ENCODE measurements at regions not wholly inside any gene's neighbourhood (a gene's known extent, or its start where the extent isn't known, plus 50 kb on each side); places are given as distances from the start of the nearest gene placed in this dataset.

- H3K79me2 ChIP-seq (ENCODE audit: insufficient read depth, low read length), result no peaks in the 10 kb centered on the region
- ATAC-seq (no peak), DNase-seq (ENCODE audit: low read depth, low spot score) (no peak)
- CTCF ChIA-PET, result no interaction called here
- TF ChIP-seq SRF (IDR thresholded peaks at IDR 0.05; ENCODE audit: low read depth) (no peak), FOSL1 (IDR thresholded peaks at IDR 0.05; ENCODE audit: low read depth) (no peak), MAX (IDR thresholded peaks at IDR 0.05) (no peak), TCF7L2 (IDR thresholded peaks at IDR 0.05; ENCODE audit: borderline replicate concordance, extremely low read depth, insufficient read depth, insufficient read length) (no peak), RAD21 (IDR thresholded peaks at IDR 0.05; ENCODE audit: low read depth) (no peak), ZFX (IDR thresholded peaks at IDR 0.05) (no peak), ELF1 (IDR thresholded peaks at IDR 0.05; ENCODE audit: borderline replicate concordance, low read depth) (no peak), SP1 (IDR thresholded peaks at IDR 0.05; ENCODE audit: low read depth) (no peak), EGR1 (IDR thresholded peaks at IDR 0.05; ENCODE audit: low read depth) (no peak), JUND (IDR thresholded peaks at IDR 0.05) (no peak), CBX3 (IDR thresholded peaks at IDR 0.05; ENCODE audit: low read depth) (no peak)
- H3K9me3 ChIP-seq (ENCODE audit: control insufficient read depth in 1 of 2, insufficient read depth in 1 of 2, low read depth in 1 of 2, low read length in 2 of 2), result no peaks in the 10 kb centered on the region
- H3K27ac ChIP-seq (ENCODE audit: low read depth, low read length), result no peak overlapping the region
- no peaks in the 10 kb centered on the region for H3K9me2 ChIP-seq (ENCODE audit: insufficient read depth)
- H3K27me3 ChIP-seq (ENCODE audit: insufficient read depth, low read length), result no peaks in the 10 kb centered on the region
- no peak overlapping the region for H2AFZ ChIP-seq (ENCODE audit: low read depth, low read length, poor library complexity, severe bottlenecking)
- H3K4me1 ChIP-seq (ENCODE audit: control insufficient read depth in 1 of 2, insufficient read depth in 2 of 2, low read length in 2 of 2), result no peaks in the 10 kb centered on the region
- H3K36me3 ChIP-seq (ENCODE audit: control insufficient read depth in 1 of 2, insufficient read depth in 2 of 2, low read length in 2 of 2), result no peaks in the 10 kb centered on the region
- POLR2A ChIA-PET, result no interaction called here
- RAD21 ChIA-PET (ENCODE audit: low non-redundant PET in 1 of 2, low total read pairs in 2 of 2, uncharacterized antibody in 2 of 2, unreplicated experiment in 2 of 2), result no interaction called here
- no peak overlapping the region for H3K4me3 ChIP-seq (replicated peaks in 1 of 2; ENCODE audit: low read depth in 1 of 2, low read length in 2 of 2)
- intact Hi-C loops (cut with micrococcal nuclease), result no loop called here
- no TSS peak for BruUV-seq (replicated peaks)
- H3K9ac ChIP-seq (ENCODE audit: low read length), result no peak overlapping the region
- no peak overlapping the region for H3K4me2 ChIP-seq (ENCODE audit: low read length)
- H4K20me1 ChIP-seq (ENCODE audit: insufficient read depth), result no peaks in the 10 kb centered on the region
Measured at GRCh38 chr6:148244217-148244935, 98.3 kb upstream of the SASH1 start.

GRCh38 chr6:148247386-148248063 is 95.1 kb upstream of the SASH1 start:
- H3K9me3 ChIP-seq (ENCODE audit: control insufficient read depth in 1 of 2, insufficient read depth in 1 of 2, low read depth in 1 of 2, low read length in 2 of 2), result no peaks in the 10 kb centered on the region
- ATAC-seq, result no peak
- no peaks in the 10 kb centered on the region for H3K9me2 ChIP-seq (ENCODE audit: insufficient read depth)
- BruUV-seq (replicated peaks), result no TSS peak
- no peak overlapping the region for H3K4me3 ChIP-seq (replicated peaks in 1 of 2; ENCODE audit: low read depth in 1 of 2, low read length in 2 of 2)
- H3K27me3 ChIP-seq (ENCODE audit: insufficient read depth, low read length), result no peaks in the 10 kb centered on the region
- RAD21 ChIA-PET (ENCODE audit: low non-redundant PET in 1 of 2, low total read pairs in 2 of 2, uncharacterized antibody in 2 of 2, unreplicated experiment in 2 of 2), result interaction anchor here in 1 of 2 experiments (0.6 kb wide), 1 partner anchor 195 kb away, joined by 3 read pairs; no protein-coding TSS in a partner anchor
- no peak overlapping the region for H3K9ac ChIP-seq (ENCODE audit: low read length)
- POLR2A ChIA-PET, result no interaction called here
- DNase-seq (ENCODE audit: low read depth, low spot score), result no peak
- CTCF ChIA-PET, result interaction anchor here (1.3 kb wide), 1 partner anchor 68 kb away, joined by 3 read pairs; no protein-coding TSS in a partner anchor
- H3K4me1 ChIP-seq (ENCODE audit: control insufficient read depth in 1 of 2, insufficient read depth in 2 of 2, low read length in 2 of 2), result no peaks in the 10 kb centered on the region
- H3K36me3 ChIP-seq (ENCODE audit: control insufficient read depth in 1 of 2, insufficient read depth in 2 of 2, low read length in 2 of 2), result no peaks in the 10 kb centered on the region
- intact Hi-C loops (cut with micrococcal nuclease), result no loop called here
- H3K79me2 ChIP-seq (ENCODE audit: insufficient read depth, low read length), result no peaks in the 10 kb centered on the region
- H2AFZ ChIP-seq (ENCODE audit: low read depth, low read length, poor library complexity, severe bottlenecking), result no peak overlapping the region
- H3K4me2 ChIP-seq (ENCODE audit: low read length), result no peak overlapping the region
- H4K20me1 ChIP-seq (ENCODE audit: insufficient read depth), result no peaks in the 10 kb centered on the region
- H3K27ac ChIP-seq (ENCODE audit: low read depth, low read length), result no peak overlapping the region
- no peak for TF ChIP-seq YY1 (IDR thresholded peaks at IDR 0.05; ENCODE audit: extremely low read depth, insufficient replicate concordance, low read depth, low read length)
- TF ChIP-seq CEBPB (IDR thresholded peaks at IDR 0.05; ENCODE audit: low read depth), result no peak
- TF ChIP-seq EGR1 (IDR thresholded peaks at IDR 0.05; ENCODE audit: low read depth), result no peak
- TF ChIP-seq CBX3 (IDR thresholded peaks at IDR 0.05; ENCODE audit: low read depth), result no peak
- no peak for TF ChIP-seq SIN3A (IDR thresholded peaks at IDR 0.05; ENCODE audit: low read depth)
- no peak for TF ChIP-seq REST (IDR thresholded peaks at IDR 0.05; ENCODE audit: low read depth)
- no peak for TF ChIP-seq MAX (IDR thresholded peaks at IDR 0.05)
- TF ChIP-seq EZH2 (IDR thresholded peaks at IDR 0.05), result no peak
- TF ChIP-seq SP1 (IDR thresholded peaks at IDR 0.05; ENCODE audit: low read depth), result no peak
- no peak for TF ChIP-seq EZH2phosphoT487 (IDR thresholded peaks at IDR 0.05; ENCODE audit: borderline replicate concordance)
- TF ChIP-seq POLR2AphosphoS5 (IDR thresholded peaks at IDR 0.05; ENCODE audit: low read depth, low read length), result no peak
